Mucosa of descending colon (tissue), 3 donors: ENCODE measurements at regions not wholly inside any gene's neighbourhood (a gene's known extent, or its start where the extent isn't known, plus 50 kb on each side); places are given as distances from the start of the nearest gene placed in this dataset.

Experiments
- ATAC-seq: fragments of 200-7000 bp; cut with Tn5 transposase; one replicate; pipeline ENCODE4 v1.9.1; 2020; ENCODE audit warnings: mild to moderate bottlenecking, moderate library complexity
- DNase-seq, 3 donors: peaks; one replicate each; pipeline ENCODE4 v3.0.0-alpha.2; 2020
- H3K36me3 ChIP-seq: fragments of 200-600 bp; one replicate; pipeline ENCODE4 v1.8.0; 2021; ENCODE audit warnings: low read depth, mild to moderate bottlenecking
- H3K4me1 ChIP-seq: fragments of 200-600 bp; one replicate; pipeline ENCODE4 v1.8.0; 2021; ENCODE audit warnings: low read depth, mild to moderate bottlenecking
- H3K4me3 ChIP-seq: fragments of 200-600 bp; one replicate; pipeline ENCODE4 v1.8.0; 2021; ENCODE audit warnings: mild to moderate bottlenecking
- H3K9me3 ChIP-seq: fragments of 200-600 bp; one replicate; pipeline ENCODE4 v1.8.0; 2021; ENCODE audit warnings: mild to moderate bottlenecking
- CTCF ChIP-seq: fragments of 200-600 bp; IDR thresholded peaks from one replicate; pipeline ENCODE4 v1.8.0; 2022; ENCODE audit warnings: antibody characterized with exemption, mild to moderate bottlenecking
- intact Hi-C, 2 donors: fragments of 100-400 bp; cut with DNase I in 1 of 2; cut with micrococcal nuclease in 1 of 2; formaldehyde crosslinking; loops; one replicate each; pipeline versions ENCODE4 v1.11.0 to v1.11.1; 2022; cut with DNase I, micrococcal nuclease
- donor health status: DM: no; HTN: no; CAD: no; lungs with moderate emphysema.
- donor health status: DM: no; HTN: no; CAD: no.
- donor health status: DM: no; HTN: yes; CAD: no.

GRCh38 chr15:96670389-96670788 is 339.9 kb downstream of the NR2F2 start:
- no peak overlapping the region for H3K4me3 ChIP-seq
- no peaks in the 10 kb centered on the region for H3K9me3 ChIP-seq
- DNase-seq = no peak
- no peaks in the 10 kb centered on the region for H3K4me1 ChIP-seq
- no peak for ATAC-seq
- no peak for TF ChIP-seq CTCF
- no peaks in the 10 kb centered on the region for H3K36me3 ChIP-seq
- intact Hi-C loops = loop anchor here in 1 of 2 donors (10.0 kb wide), 1 partner anchor 1646 kb away; no protein-coding TSS in a partner anchor

GRCh38 chr15:96672629-96673028 is 342.1 kb downstream of the NR2F2 start:
- Histone ChIP-seq H3K4me3 (no peak overlapping the region), H3K9me3 (no peaks in the 10 kb centered on the region), H3K36me3 (no peaks in the 10 kb centered on the region), H3K4me1 (no peaks in the 10 kb centered on the region)
- DNase-seq (no peak), ATAC-seq (no peak)
- no peak for TF ChIP-seq CTCF
- intact Hi-C loops = loop anchor here in 1 of 2 donors (10.0 kb wide), 1 partner anchor 1648 kb away; no protein-coding TSS in a partner anchor

- Histone ChIP-seq H3K4me1 (no peaks in the 10 kb centered on the region), H3K9me3 (no peaks in the 10 kb centered on the region), H3K4me3 (no peak overlapping the region), H3K36me3 (no peaks in the 10 kb centered on the region)
- intact Hi-C loops = loop anchor here in 1 of 2 donors (10.0 kb wide), 1 partner anchor 1654 kb away; no protein-coding TSS in a partner anchor
- no peak for TF ChIP-seq CTCF
- no peak for ATAC-seq
- DNase-seq = no peak
Measured at GRCh38 chr15:96678386-96678785, 347.9 kb downstream of the NR2F2 start.

GRCh38 chr15:96687388-96688107 is 357.0 kb downstream of the NR2F2 start:
- DNase-seq (no peak), ATAC-seq (no peak)
- no peak for TF ChIP-seq CTCF

GRCh38 chr15:96690733-96691132 is 360.2 kb downstream of the NR2F2 start:
- Histone ChIP-seq H3K9me3 (no peaks in the 10 kb centered on the region), H3K4me1 (no peaks in the 10 kb centered on the region), H3K4me3 (no peak overlapping the region), H3K36me3 (no peaks in the 10 kb centered on the region)
- TF ChIP-seq CTCF = no peak
- no peak for DNase-seq
- ATAC-seq = no peak
- intact Hi-C loops = no loop called here

More at GRCh38 chr15:96687388-96688107, 357.0 kb downstream of the NR2F2 start:
- intact Hi-C loops = no loop called here
- Histone ChIP-seq H3K4me3 (no peak overlapping the region), H3K4me1 (no peaks in the 10 kb centered on the region), H3K9me3 (no peaks in the 10 kb centered on the region), H3K36me3 (no peaks in the 10 kb centered on the region)
